ENCODE measurements at regions not wholly inside any gene's neighbourhood (a gene's known extent, or its start where the extent isn't known, plus 50 kb on each side); places are given as distances from the start of the nearest gene placed in this dataset.

- no peak for TF ChIP-seq POLR2A (IDR thresholded peaks at IDR 0.05)
- TF ChIP-seq, protein P1, sequence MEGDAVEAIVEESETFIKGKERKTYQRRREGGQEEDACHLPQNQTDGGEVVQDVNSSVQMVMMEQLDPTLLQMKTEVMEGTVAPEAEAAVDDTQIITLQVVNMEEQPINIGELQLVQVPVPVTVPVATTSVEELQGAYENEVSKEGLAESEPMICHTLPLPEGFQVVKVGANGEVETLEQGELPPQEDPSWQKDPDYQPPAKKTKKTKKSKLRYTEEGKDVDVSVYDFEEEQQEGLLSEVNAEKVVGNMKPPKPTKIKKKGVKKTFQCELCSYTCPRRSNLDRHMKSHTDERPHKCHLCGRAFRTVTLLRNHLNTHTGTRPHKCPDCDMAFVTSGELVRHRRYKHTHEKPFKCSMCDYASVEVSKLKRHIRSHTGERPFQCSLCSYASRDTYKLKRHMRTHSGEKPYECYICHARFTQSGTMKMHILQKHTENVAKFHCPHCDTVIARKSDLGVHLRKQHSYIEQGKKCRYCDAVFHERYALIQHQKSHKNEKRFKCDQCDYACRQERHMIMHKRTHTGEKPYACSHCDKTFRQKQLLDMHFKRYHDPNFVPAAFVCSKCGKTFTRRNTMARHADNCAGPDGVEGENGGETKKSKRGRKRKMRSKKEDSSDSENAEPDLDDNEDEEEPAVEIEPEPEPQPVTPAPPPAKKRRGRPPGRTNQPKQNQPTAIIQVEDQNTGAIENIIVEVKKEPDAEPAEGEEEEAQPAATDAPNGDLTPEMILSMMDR (IDR thresholded peaks at IDR 0.05): no peak
Measured at GRCh38 chr10:130338636-130339024, 202.4 kb downstream of the GLRX3 start.
